Gastroesophageal sphincter (tissue), 3 donors: ENCODE measurements at regions not wholly inside any gene's neighbourhood (a gene's known extent, or its start where the extent isn't known, plus 50 kb on each side); places are given as distances from the start of the nearest gene placed in this dataset.

Source experiments
- CTCF ChIP-seq, 4 experiments: fragments of 200-600 bp in 2 of 4; fragments of 450-650 bp in 2 of 4; sonication (generic) in 1 of 4; IDR thresholded peaks; one replicate each; pipeline ENCODE4 v1.5.1; 2017 to 2019; ENCODE audit warnings: antibody characterized with exemption in 4 of 4, mild to moderate bottlenecking in 2 of 4, moderate library complexity in 2 of 4
- EP300 ChIP-seq: sonication (generic); formaldehyde crosslinking; IDR thresholded peaks from one replicate; pipeline ENCODE4 v1.6.1; 2017; ENCODE audit warnings: antibody characterized with exemption, mild to moderate bottlenecking
- POLR2A ChIP-seq, 2 donors: fragments of 450-650 bp; IDR thresholded peaks; one replicate each; pipeline ENCODE4 v1.6.1; 2017; ENCODE audit warnings: antibody characterized with exemption in 2 of 2, mild to moderate bottlenecking in 2 of 2, moderate library complexity in 1 of 2

- no peak for TF ChIP-seq CTCF (IDR thresholded peaks at IDR 0.05)
- TF ChIP-seq POLR2A (IDR thresholded peaks at IDR 0.05) = no peak
- TF ChIP-seq EP300 = no peak
Measured at GRCh38 chr10:125333209-125333591, 172.8 kb upstream of the CTBP2 start.
